HEK293 (cell line): ENCODE measurements at regions not wholly inside any gene's neighbourhood (a gene's known extent, or its start where the extent isn't known, plus 50 kb on each side); places are given as distances from the start of the nearest gene placed in this dataset.
"Not testable (repeated sequence)": the region's sequence is repeated elsewhere in the genome, so short reads cannot be mapped to it uniquely, and the experiment has no call there.

Experiments
- CTCF ChIA-PET: fragments of 350-600 bp; formaldehyde crosslinking; extraction: SDS; loops from one replicate; lab custom pipeline; 2021; ENCODE audit warnings: antibody characterized with exemption; lab: Yijun Ruan, JAX
- POLR2A ChIA-PET: fragments of 300-600 bp; formaldehyde crosslinking; extraction: SDS; loops from one replicate; lab custom pipeline; 2020; ENCODE audit warnings: antibody characterized with exemption, inconsistent platforms; lab: Yijun Ruan, JAX
- H3K27ac ChIP-seq: fragments of 200-500 bp; sonication (Bioruptor generic); 2 replicates; pipeline ENCODE4 v1.5.1; 2014; ENCODE audit warnings: low read depth, low read length, control low read depth, inconsistent platforms; ENCODE audit errors: extremely low read depth
- H3K36me3 ChIP-seq, 2 experiments: fragments of 200-500 bp in 1 of 2; sonication (Bioruptor generic) in 1 of 2; 1 replicate in 1 of 2; 2 replicates in 1 of 2; pipeline ENCODE4 v1.5.1; 2014 to 2017; ENCODE audit warnings: inconsistent platforms in 2 of 2, low read length in 2 of 2; ENCODE audit not compliant: control insufficient read depth in 2 of 2, insufficient read depth in 1 of 2
- H3K4me1 ChIP-seq: fragments of 200-500 bp; sonication (Bioruptor generic); 2 replicates; pipeline ENCODE4 v1.5.1; 2014; ENCODE audit warnings: mild to moderate bottlenecking, low read length, inconsistent platforms; ENCODE audit not compliant: control insufficient read depth, insufficient read depth
- H3K4me3 ChIP-seq: 2 replicates; pipeline ENCODE4 v1.5.1; 2011; ENCODE audit warnings: low read depth, mild to moderate bottlenecking, control low read depth, low read length, moderate library complexity
- H3K9me3 ChIP-seq: fragments of 200-500 bp; sonication (Bioruptor generic); 2 replicates; pipeline ENCODE4 v1.5.1; 2014; ENCODE audit warnings: low read depth, low read length, inconsistent platforms; ENCODE audit not compliant: control insufficient read depth, insufficient read depth
- BCL11A ChIP-seq: fragments of 450-650 bp; formaldehyde crosslinking; IDR thresholded peaks from 2 replicates; pipeline ENCODE4 v1.5.1; 2016; ENCODE audit warnings: low read depth, missing biosample characterization, missing genetic modification characterization
- GLI4 ChIP-seq: fragments of 450-650 bp; formaldehyde crosslinking; IDR thresholded peaks from 2 replicates; pipeline ENCODE4 v1.5.1; 2016; ENCODE audit warnings: missing biosample characterization, missing genetic modification characterization
- KLF9 ChIP-seq: fragments of 450-650 bp; formaldehyde crosslinking; IDR thresholded peaks from 2 replicates; pipeline ENCODE4 v1.5.1; 2016; ENCODE audit warnings: missing biosample characterization, missing genetic modification characterization, low read depth
- ZNF114 ChIP-seq: fragments of 450-650 bp; formaldehyde crosslinking; IDR thresholded peaks from 2 replicates; pipeline ENCODE4 v1.5.0; 2017; ENCODE audit warnings: missing biosample characterization, missing genetic modification characterization
- ZNF138 ChIP-seq: fragments of 450-650 bp; formaldehyde crosslinking; IDR thresholded peaks from 2 replicates; pipeline ENCODE4 v1.5.1; 2016; ENCODE audit warnings: missing biosample characterization, missing genetic modification characterization, borderline replicate concordance
- ZNF157 ChIP-seq: fragments of 450-650 bp; formaldehyde crosslinking; IDR thresholded peaks from 2 replicates; pipeline ENCODE4 v1.5.1; 2016; ENCODE audit warnings: missing biosample characterization, missing genetic modification characterization
- ZNF175 ChIP-seq: fragments of 450-650 bp; formaldehyde crosslinking; IDR thresholded peaks from 2 replicates; pipeline ENCODE4 v1.5.1; 2016; ENCODE audit warnings: missing biosample characterization, missing genetic modification characterization
- ZNF184 ChIP-seq: fragments of 450-650 bp; IDR thresholded peaks from 2 replicates; pipeline ENCODE4 v1.5.1; 2018; ENCODE audit warnings: missing biosample characterization, mild to moderate bottlenecking, missing genetic modification characterization
- ZNF214 ChIP-seq: fragments of 450-650 bp; formaldehyde crosslinking; IDR thresholded peaks from 2 replicates; pipeline ENCODE4 v1.5.1; 2017; ENCODE audit warnings: missing biosample characterization, mild to moderate bottlenecking, missing genetic modification characterization, borderline replicate concordance
- ZNF239 ChIP-seq: fragments of 450-650 bp; formaldehyde crosslinking; IDR thresholded peaks from 2 replicates; pipeline ENCODE4 v1.5.1; 2016; ENCODE audit warnings: missing biosample characterization, missing genetic modification characterization
- ZNF248 ChIP-seq: fragments of 450-650 bp; formaldehyde crosslinking; IDR thresholded peaks from 2 replicates; pipeline ENCODE4 v1.5.1; 2017; ENCODE audit warnings: missing biosample characterization, missing genetic modification characterization
- ZNF292 ChIP-seq: fragments of 450-650 bp; formaldehyde crosslinking; IDR thresholded peaks from 2 replicates; pipeline ENCODE4 v1.5.1; 2016; ENCODE audit warnings: low read depth, missing biosample characterization, missing genetic modification characterization, borderline replicate concordance
- ZNF341 ChIP-seq: fragments of 450-650 bp; formaldehyde crosslinking; IDR thresholded peaks from 2 replicates; pipeline ENCODE4; 2016; ENCODE audit warnings: low read depth, missing biosample characterization, missing genetic modification characterization
- ZNF350 ChIP-seq: fragments of 450-650 bp; formaldehyde crosslinking; IDR thresholded peaks from 2 replicates; pipeline ENCODE4 v1.5.0; 2017; ENCODE audit warnings: missing biosample characterization, mild to moderate bottlenecking, missing genetic modification characterization
- ZNF37A ChIP-seq: fragments of 450-650 bp; IDR thresholded peaks from 2 replicates; pipeline ENCODE4 v1.5.1; 2018; ENCODE audit warnings: missing biosample characterization, missing genetic modification characterization
- ZNF501 ChIP-seq: fragments of 450-650 bp; formaldehyde crosslinking; IDR thresholded peaks from 2 replicates; pipeline ENCODE4 v1.5.1; 2016; ENCODE audit warnings: missing biosample characterization, missing genetic modification characterization
- ZNF544 ChIP-seq: fragments of 450-650 bp; formaldehyde crosslinking; IDR thresholded peaks from 2 replicates; pipeline ENCODE4 v1.5.0; 2017; ENCODE audit warnings: missing biosample characterization, missing genetic modification characterization
- ZNF596 ChIP-seq: fragments of 450-650 bp; IDR thresholded peaks from 2 replicates; pipeline ENCODE4 v1.5.0; 2018; ENCODE audit warnings: missing biosample characterization, mild to moderate bottlenecking, missing genetic modification characterization, moderate library complexity
- ZNF610 ChIP-seq: fragments of 450-650 bp; formaldehyde crosslinking; IDR thresholded peaks from 2 replicates; pipeline ENCODE4 v1.5.1; 2016; ENCODE audit warnings: missing biosample characterization, missing genetic modification characterization, borderline replicate concordance
- ZNF623 ChIP-seq: fragments of 450-650 bp; formaldehyde crosslinking; IDR thresholded peaks from 2 replicates; pipeline ENCODE4 v1.5.1; 2016; ENCODE audit warnings: missing biosample characterization, missing genetic modification characterization
- ZNF670 ChIP-seq: fragments of 450-650 bp; formaldehyde crosslinking; IDR thresholded peaks from 2 replicates; pipeline ENCODE4 v1.5.1; 2016; ENCODE audit warnings: missing biosample characterization, missing genetic modification characterization, low read depth
- TF ChIP-seq, protein P1 (sequence below): fragments of 450-650 bp; formaldehyde crosslinking; IDR thresholded peaks from 2 replicates; pipeline ENCODE4 v1.5.1; 2016; ENCODE audit warnings: missing biosample characterization, missing genetic modification characterization
- TF ChIP-seq, protein P2 (sequence below): fragments of 450-650 bp; formaldehyde crosslinking; IDR thresholded peaks from 2 replicates; pipeline ENCODE4 v1.5.1; 2016; ENCODE audit warnings: missing biosample characterization, missing genetic modification characterization

- no peak for TF ChIP-seq ZNF501 (tag by site-specific recombination)
- no peak for TF ChIP-seq ZNF544 (tag by site-specific recombination)
- TF ChIP-seq ZNF670 (tag by site-specific recombination), result no peak
- no peak for TF ChIP-seq KLF9
- no peak for TF ChIP-seq ZNF248 (tag by site-specific recombination)
- no peak for TF ChIP-seq ZNF157 (tag by site-specific recombination)
- TF ChIP-seq ZNF239, result no peak
- TF ChIP-seq ZNF341 (tag by site-specific recombination), result no peak
- TF ChIP-seq, protein P1, sequence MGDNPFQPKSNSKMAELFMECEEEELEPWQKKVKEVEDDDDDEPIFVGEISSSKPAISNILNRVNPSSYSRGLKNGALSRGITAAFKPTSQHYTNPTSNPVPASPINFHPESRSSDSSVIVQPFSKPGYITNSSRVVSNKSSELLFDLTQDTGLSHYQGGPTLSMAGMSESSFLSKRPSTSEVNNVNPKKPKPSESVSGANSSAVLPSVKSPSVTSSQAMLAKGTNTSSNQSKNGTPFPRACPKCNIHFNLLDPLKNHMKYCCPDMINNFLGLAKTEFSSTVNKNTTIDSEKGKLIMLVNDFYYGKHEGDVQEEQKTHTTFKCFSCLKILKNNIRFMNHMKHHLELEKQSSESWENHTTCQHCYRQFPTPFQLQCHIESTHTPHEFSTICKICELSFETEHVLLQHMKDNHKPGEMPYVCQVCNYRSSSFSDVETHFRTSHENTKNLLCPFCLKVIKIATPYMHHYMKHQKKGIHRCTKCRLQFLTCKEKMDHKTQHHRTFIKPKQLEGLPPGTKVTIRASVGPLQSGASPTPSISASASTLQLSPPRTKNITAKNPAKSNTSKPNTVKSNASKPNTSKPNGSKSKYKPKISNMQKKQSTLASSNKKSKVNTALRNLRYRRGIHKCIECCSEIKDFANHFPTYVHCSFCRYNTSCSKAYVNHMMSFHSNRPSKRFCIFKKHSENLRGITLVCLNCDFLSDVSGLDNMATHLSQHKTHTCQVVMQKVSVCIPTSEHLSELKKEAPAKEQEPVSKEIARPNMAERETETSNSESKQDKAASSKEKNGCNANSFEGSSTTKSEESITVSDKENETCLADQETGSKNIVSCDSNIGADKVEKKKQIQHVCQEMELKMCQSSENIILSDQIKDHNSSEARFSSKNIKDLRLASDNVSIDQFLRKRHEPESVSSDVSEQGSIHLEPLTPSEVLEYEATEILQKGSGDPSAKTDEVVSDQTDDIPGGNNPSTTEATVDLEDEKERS (tag by site-specific recombination), result no peak
- H3K36me3 ChIP-seq, result no peaks in the 10 kb centered on the region
- ChIA-PET CTCF (interaction anchor here (0.6 kb wide), 1 partner anchor 84 kb away, joined by 3 read pairs; no protein-coding TSS in a partner anchor), POLR2A (no interaction called here)
- no peaks in the 10 kb centered on the region for H3K4me1 ChIP-seq
- H3K9me3 ChIP-seq, result no peaks in the 10 kb centered on the region
- no peak overlapping the region for H3K27ac ChIP-seq
- no peak overlapping the region for H3K4me3 ChIP-seq
Observed at GRCh38 chr2:186170693-186171092, 315.4 kb upstream of the ZC3H15 start.

- Histone ChIP-seq H3K4me3 (no peak overlapping the region), H3K36me3 (no peaks in the 10 kb centered on the region), H3K4me1 (no peaks in the 10 kb centered on the region), H3K27ac (no peak overlapping the region), H3K9me3 (no peaks in the 10 kb centered on the region)
- CTCF ChIA-PET, result no interaction called here
- POLR2A ChIA-PET, result no interaction called here
- no peak for TF ChIP-seq ZNF623 (tag by site-specific recombination)
- TF ChIP-seq ZNF114 (tag by site-specific recombination), result no peak
- no peak for TF ChIP-seq ZNF214 (tag by site-specific recombination)
- TF ChIP-seq, protein P2, sequence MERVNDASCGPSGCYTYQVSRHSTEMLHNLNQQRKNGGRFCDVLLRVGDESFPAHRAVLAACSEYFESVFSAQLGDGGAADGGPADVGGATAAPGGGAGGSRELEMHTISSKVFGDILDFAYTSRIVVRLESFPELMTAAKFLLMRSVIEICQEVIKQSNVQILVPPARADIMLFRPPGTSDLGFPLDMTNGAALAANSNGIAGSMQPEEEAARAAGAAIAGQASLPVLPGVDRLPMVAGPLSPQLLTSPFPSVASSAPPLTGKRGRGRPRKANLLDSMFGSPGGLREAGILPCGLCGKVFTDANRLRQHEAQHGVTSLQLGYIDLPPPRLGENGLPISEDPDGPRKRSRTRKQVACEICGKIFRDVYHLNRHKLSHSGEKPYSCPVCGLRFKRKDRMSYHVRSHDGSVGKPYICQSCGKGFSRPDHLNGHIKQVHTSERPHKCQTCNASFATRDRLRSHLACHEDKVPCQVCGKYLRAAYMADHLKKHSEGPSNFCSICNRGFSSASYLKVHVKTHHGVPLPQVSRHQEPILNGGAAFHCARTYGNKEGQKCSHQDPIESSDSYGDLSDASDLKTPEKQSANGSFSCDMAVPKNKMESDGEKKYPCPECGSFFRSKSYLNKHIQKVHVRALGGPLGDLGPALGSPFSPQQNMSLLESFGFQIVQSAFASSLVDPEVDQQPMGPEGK (tag by site-specific recombination), result no peak
- no peak for TF ChIP-seq BCL11A (tag by site-specific recombination)
- no peak for TF ChIP-seq GLI4
- no peak for TF ChIP-seq ZNF350 (tag by site-specific recombination)
- no peak for TF ChIP-seq ZNF138 (tag by site-specific recombination)
- no peak for TF ChIP-seq ZNF184 (tag by site-specific recombination)
- TF ChIP-seq ZNF610 (tag by site-specific recombination), result no peak
- no peak for TF ChIP-seq ZNF292
- no peak for TF ChIP-seq ZNF37A (tag by site-specific recombination)
- TF ChIP-seq ZNF596 (tag by site-specific recombination), result no peak
- TF ChIP-seq ZNF175 (tag by site-specific recombination), result no peak
- TF ChIP-seq, all 188 proteins: peak for 0
Observed at GRCh38 chr2:186181625-186182024, 304.4 kb upstream of the ZC3H15 start.

GRCh38 chr2:186182366-186182765 lies 303.7 kb upstream of the ZC3H15 start:
- H3K9me3 ChIP-seq, H3K27ac ChIP-seq, H3K4me3 ChIP-seq, CTCF ChIA-PET, H3K4me1 ChIP-seq, H3K36me3 ChIP-seq, POLR2A ChIA-PET: not testable (repeated sequence)
